ENCODE measurements at regions not wholly inside any gene's neighbourhood (a gene's known extent, or its start where the extent isn't known, plus 50 kb on each side); places are given as distances from the start of the nearest gene placed in this dataset.
"Not testable (repeated sequence)": the region's sequence is repeated elsewhere in the genome, so short reads cannot be mapped to it uniquely, and the experiment has no call there.

DNA sequence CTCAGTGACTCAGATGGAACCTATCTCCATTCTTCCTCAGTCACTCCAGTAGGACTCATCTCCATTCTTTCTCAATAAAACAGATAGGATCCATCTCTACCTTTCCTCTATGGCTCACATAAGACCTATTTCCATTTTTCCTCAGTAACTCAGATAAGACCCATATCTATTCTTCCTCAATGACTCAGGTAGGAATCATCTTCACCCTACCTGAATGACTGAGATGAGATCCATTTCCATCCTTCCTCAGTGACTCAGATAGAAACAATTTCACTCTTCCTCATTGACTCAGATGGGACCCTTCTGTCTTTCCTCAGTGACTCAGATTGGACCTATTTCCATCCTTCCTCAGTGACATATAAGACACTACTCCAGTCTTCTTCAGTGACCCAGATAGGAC is 165.1 kb downstream of the FBXO4 start:
- DNase-seq = no peak

- not testable (repeated sequence) for DNase-seq
Observed at GRCh38 chr5:42099846-42100245, 174.8 kb downstream of the FBXO4 start.

- DNase-seq = no peak
Observed at GRCh38 chr5:42108468-42108867, 183.4 kb downstream of the FBXO4 start.

- DNase-seq = no peak
Observed at GRCh38 chr5:42109006-42109572, 184.0 kb downstream of the FBXO4 start.

- DNase-seq = not testable (repeated sequence)
Observed at GRCh38 chr5:42115721-42116120, 190.6 kb downstream of the FBXO4 start.

DNA sequence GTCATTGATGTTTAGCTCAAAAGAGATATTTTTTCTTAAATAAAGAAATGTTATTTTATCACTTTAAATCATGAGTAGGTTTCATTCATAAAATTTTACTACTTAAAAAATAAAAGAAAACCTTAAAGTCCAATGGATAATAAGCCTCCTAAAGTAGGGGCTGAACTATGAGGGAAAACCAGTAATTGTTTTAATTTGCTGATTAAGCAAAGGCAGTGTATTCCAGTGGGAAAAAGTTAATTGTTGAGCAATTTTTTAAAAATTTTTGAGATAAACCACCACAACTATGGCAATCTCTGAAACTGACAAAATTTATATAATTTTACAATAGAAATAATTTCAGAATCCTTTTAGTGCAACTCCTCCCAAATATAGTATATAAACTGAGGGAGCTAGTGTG is 195.0 kb downstream of the FBXO4 start:
- no peak for DNase-seq

- DNase-seq = no peak
Observed at GRCh38 chr5:42121401-42121800, 196.3 kb downstream of the FBXO4 start.

- DNase-seq = no peak
Observed at GRCh38 chr5:42131081-42131480, 206.0 kb downstream of the FBXO4 start.

DNA sequence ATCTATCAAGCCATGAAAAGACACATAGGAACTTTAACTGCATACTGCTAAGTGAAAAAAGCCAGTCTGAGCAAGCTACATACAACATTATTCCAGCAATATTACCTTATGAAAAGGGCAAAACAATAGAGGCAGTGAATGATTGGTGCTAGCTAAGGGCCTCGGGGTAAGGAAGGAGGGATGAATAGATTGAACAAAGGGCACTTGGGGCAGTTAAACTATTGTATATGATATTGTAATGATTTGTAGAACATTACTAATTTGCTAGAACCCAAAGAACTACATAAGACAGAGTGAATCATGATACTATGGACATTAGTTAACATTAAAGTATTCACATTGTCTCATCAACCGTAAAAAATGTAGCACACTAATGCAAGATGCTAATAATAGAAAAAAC is 218.3 kb downstream of the FBXO4 start:
- no peak for DNase-seq

GRCh38 chr5:42148813-42149212 is 223.7 kb downstream of the FBXO4 start:
- no peak for DNase-seq

DNA sequence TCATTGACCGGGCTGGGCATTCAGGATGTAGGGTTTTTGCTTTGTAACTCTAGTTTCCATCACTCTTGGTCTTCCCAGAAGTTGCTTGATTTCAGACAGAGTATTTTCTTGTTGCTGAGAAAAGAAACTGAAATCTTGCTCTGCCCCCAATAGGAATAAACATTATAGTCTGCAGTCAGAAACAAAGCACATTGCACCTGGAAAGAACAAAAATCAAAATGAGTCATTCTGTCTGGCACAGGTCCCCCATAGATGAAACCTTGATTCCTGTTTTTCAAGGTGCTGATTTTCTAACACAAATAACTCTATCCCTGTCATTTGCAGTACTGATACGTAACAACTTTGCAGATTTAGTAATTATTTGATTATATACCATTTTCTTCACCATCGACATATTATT is 232.1 kb downstream of the FBXO4 start:
- DNase-seq = no peak

DNA sequence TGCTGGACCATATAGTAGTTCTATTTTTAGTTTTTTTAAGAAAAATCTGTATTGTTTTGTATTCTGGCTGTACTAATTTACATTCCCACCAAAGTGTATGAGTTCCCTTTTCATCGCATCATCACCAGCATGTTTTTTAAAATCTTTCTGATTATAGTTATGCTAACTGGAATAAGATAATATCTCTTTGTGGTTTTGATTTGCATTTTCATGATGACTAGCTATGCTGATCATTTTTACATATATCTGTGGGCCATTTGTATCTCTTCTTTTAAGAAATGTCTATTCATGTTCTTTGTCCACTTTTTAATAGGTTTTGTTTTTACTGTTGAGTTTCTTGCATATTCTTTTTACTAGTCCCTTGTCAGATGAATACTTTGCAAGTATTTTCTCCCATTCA is 238.0 kb downstream of the FBXO4 start:
- no peak for DNase-seq

DNA sequence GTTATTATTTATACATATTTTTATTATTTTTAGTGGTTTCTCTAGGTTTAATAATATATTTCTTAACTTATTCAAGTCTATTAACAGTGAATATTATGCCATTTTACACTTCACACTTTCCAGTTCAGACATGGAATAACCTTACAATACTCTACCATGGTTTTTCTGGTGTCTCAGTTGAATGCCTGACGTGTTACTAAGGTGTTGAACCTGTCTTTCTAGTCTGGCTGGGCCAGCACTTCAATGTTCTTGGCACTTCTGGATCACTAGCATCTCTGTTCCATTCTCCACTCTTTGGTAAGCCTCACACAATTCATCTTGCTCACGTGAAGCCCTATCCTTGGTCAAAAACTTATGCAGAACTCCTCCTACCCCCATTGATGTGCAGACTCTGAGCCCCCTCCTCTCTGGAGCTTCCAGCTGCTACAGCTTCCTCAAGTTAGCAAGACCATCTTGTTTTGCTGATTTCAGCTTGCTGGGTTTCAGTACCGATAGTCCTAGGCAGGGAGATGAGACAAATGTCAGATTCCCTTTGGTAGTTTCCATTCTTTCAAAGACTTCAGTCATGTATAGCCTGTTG is 243.1 kb downstream of the FBXO4 start:
- DNase-seq = no peak

DNA sequence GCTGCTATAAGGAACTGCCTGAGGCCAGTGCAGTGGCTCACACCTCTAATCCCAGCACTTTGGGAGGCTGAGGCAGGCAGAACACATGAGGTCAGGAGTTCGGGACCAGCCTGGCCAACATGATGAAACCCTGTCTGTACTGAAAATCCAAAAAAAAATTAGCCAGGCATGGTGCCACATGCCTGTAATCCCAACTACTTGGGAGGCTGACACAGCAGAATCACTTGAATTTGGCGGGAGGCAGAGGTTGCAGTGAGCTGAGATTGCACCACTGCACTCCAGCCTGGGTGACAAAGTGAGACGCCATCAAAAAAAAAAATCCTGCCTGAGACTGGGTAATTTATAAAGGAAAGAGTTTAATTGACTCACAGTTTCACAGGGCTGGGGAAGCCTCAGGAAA is 247.1 kb upstream of the GHR start:
- not testable (repeated sequence) for DNase-seq

GRCh38 chr5:42179843-42180242 is 243.4 kb upstream of the GHR start:
- DNase-seq = not testable (repeated sequence)

DNA sequence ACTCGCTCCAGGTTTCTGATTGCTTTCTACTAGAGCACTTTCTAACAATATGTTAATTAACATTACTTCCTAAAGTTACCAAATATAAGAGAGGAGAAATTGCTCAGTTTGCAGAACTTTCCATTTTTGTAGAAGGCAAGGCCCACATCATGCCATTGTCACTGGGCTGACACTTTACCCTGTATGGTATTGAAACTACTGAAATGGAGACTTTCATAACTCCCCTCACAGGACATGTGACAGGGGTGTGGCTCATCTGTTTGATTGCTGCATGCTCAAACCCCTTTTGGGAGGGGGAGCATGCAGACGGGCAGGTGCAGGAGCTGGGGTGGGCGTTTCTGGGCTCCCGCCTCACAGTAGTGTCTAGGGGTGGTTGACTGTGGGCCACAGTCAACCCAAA is 206.3 kb upstream of the GHR start:
- DNase-seq = no peak

GRCh38 chr5:42217791-42218190 is 205.4 kb upstream of the GHR start:
- no peak for DNase-seq

DNA sequence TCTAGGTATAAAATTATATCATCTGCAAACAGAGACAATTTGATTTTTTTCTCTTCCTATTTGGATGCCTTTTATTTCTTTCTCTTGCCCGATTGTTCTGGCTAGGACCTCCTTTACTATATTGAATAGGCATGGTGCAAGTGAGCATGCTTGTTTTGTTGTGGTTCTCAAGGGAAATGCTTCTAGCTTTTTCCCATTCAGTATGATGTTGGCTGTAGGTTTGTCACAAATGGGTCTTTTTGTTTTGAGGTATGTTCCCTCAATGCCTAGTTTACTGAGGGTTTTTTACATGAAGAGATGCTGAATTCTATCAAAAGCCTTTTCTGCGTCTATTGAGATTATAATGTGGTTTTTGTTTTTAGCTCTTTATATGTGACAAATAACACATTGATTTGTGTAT is 198.2 kb upstream of the GHR start:
- no peak for DNase-seq

DNA sequence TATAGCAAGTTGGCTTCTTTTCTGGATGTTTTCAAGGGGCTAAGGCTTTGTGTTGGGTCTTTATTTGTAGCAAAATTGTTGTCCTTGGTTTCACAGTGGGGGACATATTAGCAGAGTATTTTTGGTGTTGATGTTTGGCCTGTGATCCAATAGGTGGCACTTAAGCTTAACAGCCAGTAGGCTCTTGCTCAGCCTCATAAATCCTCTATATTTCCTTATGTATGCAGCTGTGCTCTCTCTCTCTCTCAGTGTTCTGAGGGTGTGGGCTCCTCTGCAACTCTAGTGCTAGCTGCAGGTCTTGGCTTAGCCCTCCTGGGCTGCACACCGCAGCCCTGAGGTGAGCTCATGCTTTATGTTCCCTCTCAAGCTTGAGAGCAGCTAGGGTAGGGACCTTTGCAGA is 195.0 kb upstream of the GHR start:
- DNase-seq = no peak

DNA sequence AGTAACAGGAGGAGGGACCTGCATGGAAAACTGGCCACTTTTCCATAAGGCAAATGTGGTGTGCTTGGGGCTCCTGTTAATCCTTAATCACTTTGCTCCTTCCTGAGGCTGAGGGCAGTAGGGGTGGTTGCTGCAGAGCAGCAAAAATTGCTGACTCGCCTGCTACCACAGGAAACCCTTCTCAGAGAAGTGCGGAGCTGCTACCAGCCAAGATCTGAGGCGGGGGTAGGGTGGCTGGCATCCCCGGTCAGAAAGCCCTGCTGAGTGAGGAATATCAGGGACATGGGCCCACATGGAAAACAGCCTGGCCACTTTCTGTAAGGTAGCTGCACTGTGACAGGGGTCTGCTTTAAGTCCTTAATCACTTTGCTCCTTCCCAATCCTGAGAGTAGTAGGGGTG is 192.4 kb upstream of the GHR start:
- no peak for DNase-seq

DNA sequence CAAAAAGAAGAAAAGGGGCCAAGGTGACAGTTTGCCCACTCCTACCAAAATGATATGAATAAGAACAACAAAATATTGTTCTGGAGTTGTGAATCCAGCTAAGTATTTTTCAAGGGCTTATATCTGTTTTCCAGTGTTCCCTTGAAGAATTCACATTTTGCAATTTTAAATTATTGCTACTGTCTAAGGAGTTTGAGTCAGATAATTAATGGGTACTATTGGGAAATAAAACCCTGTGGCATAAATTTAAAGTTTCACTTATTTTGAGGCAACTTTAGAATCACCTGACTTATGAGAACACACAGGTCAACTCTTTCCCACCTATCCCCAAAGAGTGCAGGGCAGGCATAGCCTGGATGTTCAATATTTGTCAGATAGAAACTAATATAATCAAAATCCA is 188.0 kb upstream of the GHR start:
- no peak for DNase-seq

GRCh38 chr5:42235837-42236236 is 187.4 kb upstream of the GHR start:
- no peak for DNase-seq

DNA sequence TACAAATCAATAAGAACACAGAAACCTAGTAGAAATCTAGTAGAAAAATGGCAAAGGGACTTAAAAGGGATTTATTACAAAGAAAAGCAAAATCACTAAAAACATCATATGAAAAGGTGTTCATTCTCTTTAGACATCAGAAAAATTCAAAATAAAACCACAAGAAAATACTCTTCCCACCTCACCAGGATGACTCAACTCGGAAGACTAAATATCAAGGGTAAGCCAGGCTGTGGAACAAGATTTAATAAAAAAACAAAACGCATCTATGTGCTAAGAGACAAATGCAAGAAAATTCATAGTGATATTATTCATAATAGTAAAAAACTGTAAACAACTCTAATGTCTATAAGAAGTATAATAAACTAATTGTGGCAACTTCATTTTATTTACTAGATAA is 181.6 kb upstream of the GHR start:
- no peak for DNase-seq

DNA sequence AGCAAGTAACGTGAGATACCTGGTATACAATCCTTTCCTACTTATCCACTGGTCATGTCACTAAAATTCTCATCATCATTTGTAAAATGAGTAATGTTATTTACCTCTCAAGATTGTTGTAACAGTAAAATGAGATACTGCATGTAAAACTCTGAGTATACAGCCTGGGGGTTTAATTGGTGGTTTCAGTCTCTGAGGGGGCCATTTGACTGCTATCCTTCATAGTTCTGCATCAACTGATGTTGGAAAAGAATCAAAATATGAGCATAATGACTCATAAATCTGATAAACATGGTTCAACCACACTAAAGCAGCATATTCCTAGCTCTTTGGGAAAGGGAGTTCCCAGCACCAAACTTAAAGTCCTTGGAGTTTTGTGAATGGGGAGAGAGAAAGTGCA is 181.0 kb upstream of the GHR start:
- no peak for DNase-seq

GRCh38 chr5:42242881-42243485 is 180.3 kb upstream of the GHR start:
- no peak for DNase-seq
